ENCODE measurements at regions not wholly inside any gene's neighbourhood (a gene's known extent, or its start where the extent isn't known, plus 50 kb on each side); places are given as distances from the start of the nearest gene placed in this dataset.

GRCh38 chrX:10288373-10288975 lies 131.7 kb downstream of the CLCN4 start:
- peak; percentile 15 for DNase-seq (ENCODE audit: low read depth)

GRCh38 chrX:10296576-10296975 lies 139.8 kb downstream of the CLCN4 start:
- DNase-seq (ENCODE audit: low read depth): peak; percentile 71

- DNase-seq (ENCODE audit: low read depth): no peak
Observed at GRCh38 chrX:10310511-10310910, 153.7 kb downstream of the CLCN4 start.

GRCh38 chrX:10314530-10315104 lies 157.8 kb downstream of the CLCN4 start:
- no peak for DNase-seq (ENCODE audit: low read depth)

DNA sequence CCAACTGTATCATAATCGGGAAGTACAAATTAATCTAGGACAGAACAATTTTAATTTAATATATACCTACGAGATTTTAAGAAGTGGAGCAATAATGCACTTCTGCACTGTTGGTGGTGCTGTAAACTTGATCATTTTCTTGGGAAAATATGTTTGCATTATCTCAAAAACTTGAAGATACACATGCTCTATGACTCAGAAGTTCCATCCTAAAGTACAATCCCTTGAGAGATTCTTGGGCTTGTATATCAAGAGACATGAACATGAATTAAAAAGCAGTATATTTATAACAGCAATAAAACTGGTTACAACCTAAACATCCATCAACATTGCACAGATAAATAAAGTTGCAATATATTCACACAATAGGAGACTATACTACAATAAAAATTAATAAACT lies 168.8 kb downstream of the CLCN4 start:
- peak; percentile 27 for DNase-seq (ENCODE audit: low read depth)

GRCh38 chrX:10326578-10326977 lies 169.8 kb downstream of the CLCN4 start:
- peak; percentile 54 for DNase-seq (ENCODE audit: low read depth)

GRCh38 chrX:10327651-10328050 lies 170.9 kb downstream of the CLCN4 start:
- DNase-seq (ENCODE audit: low read depth): no peak

GRCh38 chrX:10329984-10330383 lies 173.2 kb downstream of the CLCN4 start:
- DNase-seq (ENCODE audit: low read depth): no peak

DNA sequence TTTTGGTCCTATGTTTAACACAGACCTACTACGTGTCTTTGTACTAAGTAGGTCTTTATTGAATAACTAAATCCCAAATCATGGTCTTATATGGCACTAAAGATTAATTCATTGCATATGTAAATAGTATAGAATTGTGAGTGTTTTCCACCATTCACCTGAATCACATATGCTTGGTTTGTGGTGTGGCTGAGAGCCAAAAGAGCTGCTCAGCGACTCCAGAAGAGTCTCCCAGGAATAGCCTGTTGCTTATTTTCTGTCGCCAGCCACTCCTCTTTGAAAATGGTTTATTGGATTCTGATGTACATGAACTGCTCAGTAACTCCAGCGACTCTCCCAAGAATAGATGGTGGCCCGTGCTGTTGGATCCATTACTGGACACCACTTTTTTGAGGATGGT lies 184.5 kb downstream of the CLCN4 start:
- no peak for DNase-seq (ENCODE audit: low read depth)

GRCh38 chrX:10350221-10350620 lies 193.4 kb downstream of the CLCN4 start:
- no peak for DNase-seq (ENCODE audit: low read depth)

DNA sequence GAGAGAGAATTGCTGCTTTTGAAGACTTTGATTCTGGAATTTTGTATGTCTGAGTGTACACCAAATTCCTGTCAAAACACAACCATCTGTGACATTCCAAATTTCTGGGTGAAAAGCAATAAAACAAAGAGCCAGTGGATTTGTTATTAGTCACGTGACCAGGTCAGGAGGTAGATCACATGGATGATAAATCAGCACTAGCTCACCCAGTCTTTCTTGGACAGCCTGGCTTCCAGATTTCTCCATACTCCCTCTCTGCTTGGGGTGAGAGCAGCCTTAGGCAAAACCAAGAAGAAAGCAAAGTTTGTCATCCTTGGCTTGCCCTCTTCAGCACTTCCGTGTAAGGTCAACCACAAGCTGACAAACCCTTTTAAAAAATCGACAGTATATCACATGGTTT lies 194.2 kb downstream of the CLCN4 start:
- peak; percentile 79 for DNase-seq (ENCODE audit: low read depth)

DNA sequence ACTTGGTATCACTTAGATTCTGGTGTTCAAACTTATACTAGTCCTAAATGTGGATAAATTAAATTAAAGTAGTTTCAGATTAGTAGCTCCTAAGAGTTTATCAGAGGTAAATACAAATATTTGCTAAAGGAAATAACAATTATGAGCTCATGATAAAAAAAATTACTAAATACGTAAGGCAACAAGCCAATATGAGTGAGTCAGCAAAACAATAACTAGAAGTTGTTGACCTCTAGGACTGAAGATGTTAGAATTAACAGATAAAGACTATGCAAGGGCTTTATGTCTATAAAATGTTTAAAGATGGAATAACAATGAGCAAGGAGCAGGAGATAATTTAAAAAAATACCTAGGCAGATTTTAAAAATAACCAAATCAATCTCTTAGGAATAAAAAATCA lies 195.8 kb downstream of the CLCN4 start:
- DNase-seq (ENCODE audit: low read depth): no peak

GRCh38 chrX:10356979-10357378 lies 200.2 kb downstream of the CLCN4 start:
- peak; percentile 25 for DNase-seq (ENCODE audit: low read depth)

- DNase-seq (ENCODE audit: low read depth): no peak
Observed at GRCh38 chrX:10358958-10359357, 202.2 kb downstream of the CLCN4 start.

DNA sequence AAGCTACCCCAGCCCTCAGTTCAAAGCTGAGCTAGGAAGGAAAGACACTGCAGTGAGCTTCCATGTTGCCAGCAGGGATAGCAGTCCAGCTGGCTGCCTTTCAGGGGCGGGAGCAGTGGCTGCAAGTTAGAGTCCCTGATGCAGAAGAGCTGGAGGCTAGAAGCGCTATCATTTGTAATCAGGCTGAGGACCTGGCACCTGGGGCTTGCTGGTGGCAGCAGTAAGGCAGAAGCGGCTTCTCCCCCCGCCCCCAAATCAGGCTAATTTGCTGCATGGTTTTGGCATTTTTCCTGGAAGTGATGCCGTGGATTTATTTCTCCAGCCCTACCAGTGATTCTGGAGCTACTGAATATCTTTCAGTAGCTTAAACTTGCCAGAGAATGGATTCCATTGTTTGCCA lies 203.3 kb downstream of the CLCN4 start:
- peak; percentile 10 for DNase-seq (ENCODE audit: low read depth)

GRCh38 chrX:10365532-10366265 lies 208.9 kb downstream of the CLCN4 start:
- DNase-seq (ENCODE audit: low read depth): no peak

DNA sequence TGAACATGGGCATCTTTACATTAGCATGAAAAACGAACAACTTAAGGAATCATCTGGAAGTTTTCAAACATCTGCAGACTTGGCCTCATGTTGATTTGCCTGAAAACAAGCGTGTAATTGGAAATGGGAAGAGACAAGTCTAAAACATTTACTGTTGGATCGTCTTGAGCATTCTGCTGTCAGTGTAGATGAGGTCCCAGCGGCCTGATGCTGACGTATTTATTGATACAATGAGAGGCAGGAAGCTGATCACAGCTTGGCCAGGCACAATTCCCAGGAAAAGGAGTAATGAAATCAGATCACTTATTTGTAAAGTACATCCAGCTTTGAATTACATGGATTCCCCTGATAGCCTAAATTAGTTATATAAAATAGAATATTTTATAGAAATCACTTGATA lies 210.6 kb downstream of the CLCN4 start:
- no peak for DNase-seq (ENCODE audit: low read depth)

DNA sequence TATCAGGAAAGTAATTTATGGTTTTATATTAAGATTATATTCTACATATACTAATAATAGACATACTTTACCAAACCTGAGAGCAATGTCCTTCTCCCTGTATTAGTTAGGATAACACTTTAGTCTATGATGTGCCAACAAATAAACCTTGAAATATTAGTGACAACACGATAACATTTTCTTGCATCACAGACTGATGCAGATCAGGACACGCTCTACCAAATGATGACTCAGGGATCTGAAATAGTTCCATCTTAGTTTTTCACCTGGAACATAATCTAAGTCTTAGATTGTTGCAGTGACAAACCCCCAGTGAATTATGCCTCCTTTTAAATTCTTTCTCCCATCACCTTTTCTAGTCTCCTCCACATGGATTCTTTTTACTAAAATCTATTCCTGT lies 214.2 kb downstream of the CLCN4 start:
- DNase-seq (ENCODE audit: low read depth): no peak

- no peak for DNase-seq (ENCODE audit: low read depth)
Observed at GRCh38 chrX:10377427-10377826, 220.7 kb downstream of the CLCN4 start.

DNA sequence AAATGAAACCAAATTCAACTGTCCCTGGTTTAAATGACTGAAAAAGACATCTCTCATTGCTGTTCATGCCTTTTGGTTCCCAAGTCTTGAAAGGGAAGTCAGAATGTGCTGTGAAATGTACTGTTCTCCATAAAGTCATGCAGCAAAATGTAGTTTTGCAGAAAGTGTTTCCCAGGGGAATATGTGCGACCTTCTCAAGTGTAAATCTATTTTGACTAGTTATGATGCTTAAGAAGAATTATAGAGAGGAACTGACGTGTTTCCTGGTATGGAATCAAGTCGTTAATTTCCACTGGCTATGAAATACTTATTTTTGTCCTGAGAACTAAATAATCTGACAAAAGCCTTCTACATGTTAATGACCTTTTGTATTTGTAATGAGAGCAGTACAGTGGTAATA lies 223.1 kb downstream of the CLCN4 start:
- DNase-seq (ENCODE audit: low read depth): no peak

GRCh38 chrX:10380300-10380699 lies 223.5 kb downstream of the CLCN4 start:
- DNase-seq (ENCODE audit: low read depth): no peak

DNA sequence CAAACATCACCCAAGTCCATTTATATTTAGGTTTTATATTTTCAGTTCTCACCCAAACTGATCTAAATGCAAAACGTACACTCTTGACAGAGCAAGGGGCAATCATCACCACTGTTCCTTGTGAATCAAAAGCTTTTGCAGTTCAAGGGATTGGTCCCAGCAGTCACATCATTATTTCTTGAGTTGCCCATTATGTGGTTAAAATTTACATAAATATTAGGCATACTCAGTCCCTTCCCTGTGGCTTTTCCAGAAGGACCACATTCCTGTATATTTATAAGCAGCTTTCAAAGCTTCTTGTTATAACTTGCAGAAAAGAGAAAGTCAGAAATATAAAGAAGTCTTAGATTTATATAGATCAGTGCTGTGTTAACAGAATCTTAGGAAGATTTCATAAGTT lies 224.4 kb downstream of the CLCN4 start:
- no peak for DNase-seq (ENCODE audit: low read depth)

GRCh38 chrX:10387011-10387410 lies 230.2 kb downstream of the CLCN4 start:
- DNase-seq (ENCODE audit: low read depth): peak; percentile 58

DNA sequence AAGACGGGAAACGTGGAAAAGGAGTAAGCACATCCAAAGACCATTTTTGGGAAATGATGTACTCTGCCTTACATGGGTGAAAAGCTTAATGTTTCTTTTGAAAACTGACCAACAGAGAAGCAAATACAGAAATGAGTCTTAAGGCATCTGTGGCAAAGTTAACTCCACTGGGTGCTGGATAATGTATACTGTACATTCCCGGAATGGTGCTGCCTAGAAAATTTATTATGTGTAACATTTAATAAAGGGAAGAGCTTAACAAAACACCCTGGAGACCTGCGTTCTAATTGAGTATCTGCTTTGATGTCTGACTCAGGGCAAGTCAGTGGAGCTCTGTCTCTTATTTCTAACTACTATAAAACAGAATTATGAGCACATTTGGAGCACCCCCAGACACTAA lies 230.2 kb downstream of the MID1 start:
- DNase-seq (ENCODE audit: low read depth): no peak

Data from EH (cell line).